HG03045 (cell line): ENCODE measurements at regions not wholly inside any gene's neighbourhood (a gene's known extent, or its start where the extent isn't known, plus 50 kb on each side); places are given as distances from the start of the nearest gene placed in this dataset.

Experiments used
- ATAC-seq: cut with Tn5 transposase; IDR thresholded peaks from one replicate; pipeline ENCODE4 v1.9.1; 2021; ENCODE audit warnings: mild to moderate bottlenecking, moderate library complexity; ENCODE audit not compliant: unreplicated experiment

- ATAC-seq: no peak
These were observed 681.7 kb upstream of the PTBP2 start for GRCh38 chr1:96039910-96040309.

DNA sequence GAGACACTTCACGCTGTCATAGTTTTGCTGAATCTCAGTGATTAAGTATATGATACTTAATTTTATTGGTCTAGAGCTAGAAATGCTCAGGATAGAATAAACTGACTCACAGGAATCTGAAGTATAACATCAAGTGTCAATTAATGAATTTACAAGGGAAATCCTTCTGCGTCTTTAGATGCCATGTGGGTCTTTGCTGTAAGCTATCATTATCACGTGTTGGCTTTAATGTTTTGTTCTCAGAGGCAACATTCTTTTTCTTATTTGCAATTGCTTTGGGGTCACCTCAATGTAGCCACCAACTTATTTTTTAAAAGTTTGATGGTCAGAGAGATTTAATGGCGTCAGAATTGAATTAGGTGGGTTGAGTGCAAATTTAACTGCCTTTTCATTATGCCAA is 680.1 kb upstream of the PTBP2 start:
- no peak for ATAC-seq

DNA sequence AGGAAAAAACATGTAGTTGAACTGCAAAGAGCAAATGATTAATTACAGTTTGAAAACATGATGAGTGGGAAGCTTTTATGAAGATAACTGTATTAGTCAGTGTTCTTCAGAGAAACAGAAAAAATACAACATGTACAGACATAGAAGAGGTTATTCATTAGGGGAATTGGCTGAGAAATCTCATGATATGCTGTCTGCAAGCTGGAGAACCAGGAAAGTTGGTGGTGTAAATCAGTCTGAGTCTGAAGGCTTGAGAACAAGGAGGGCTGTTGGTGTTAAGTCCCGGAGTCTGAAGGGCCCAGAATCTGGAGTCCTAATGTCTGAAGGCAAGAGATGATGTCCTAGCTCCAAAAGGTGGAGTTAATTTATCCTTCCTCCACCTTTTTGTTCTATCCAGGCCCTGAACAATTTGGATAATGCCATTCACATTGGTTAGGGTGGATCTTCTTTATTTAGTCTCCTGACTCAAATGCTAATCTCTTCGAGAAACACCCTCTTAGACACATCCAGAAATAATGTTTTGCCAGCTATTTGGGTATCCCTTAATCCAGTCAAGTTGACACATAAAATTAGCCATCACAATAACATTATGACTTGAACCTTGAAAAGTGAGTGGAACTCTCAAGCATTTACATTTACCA is 672.9 kb upstream of the PTBP2 start:
- ATAC-seq: no peak

GRCh38 chr1:96049759-96050409 is 671.7 kb upstream of the PTBP2 start:
- ATAC-seq: no peak

GRCh38 chr1:96059276-96059675 is 662.3 kb upstream of the PTBP2 start:
- ATAC-seq: no peak

DNA sequence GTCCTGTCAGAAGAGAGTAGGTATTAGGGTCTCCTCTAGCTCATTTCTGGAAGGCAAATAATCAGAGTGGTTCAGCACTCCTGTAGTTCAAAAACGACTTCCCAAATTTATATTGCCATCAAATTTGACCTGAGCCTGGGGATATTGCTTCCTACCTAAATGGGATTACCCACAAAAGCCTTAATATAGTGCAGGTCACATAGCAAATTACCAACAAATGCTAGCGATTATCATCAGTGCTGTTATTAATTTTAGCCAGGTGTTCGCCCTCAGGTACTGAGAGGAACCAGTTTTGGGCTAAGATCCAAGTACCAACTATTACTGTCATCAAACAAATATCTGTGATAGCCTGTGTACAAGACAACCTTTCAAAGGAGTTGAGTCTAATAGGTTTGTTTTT is 661.8 kb upstream of the PTBP2 start:
- no peak for ATAC-seq

DNA sequence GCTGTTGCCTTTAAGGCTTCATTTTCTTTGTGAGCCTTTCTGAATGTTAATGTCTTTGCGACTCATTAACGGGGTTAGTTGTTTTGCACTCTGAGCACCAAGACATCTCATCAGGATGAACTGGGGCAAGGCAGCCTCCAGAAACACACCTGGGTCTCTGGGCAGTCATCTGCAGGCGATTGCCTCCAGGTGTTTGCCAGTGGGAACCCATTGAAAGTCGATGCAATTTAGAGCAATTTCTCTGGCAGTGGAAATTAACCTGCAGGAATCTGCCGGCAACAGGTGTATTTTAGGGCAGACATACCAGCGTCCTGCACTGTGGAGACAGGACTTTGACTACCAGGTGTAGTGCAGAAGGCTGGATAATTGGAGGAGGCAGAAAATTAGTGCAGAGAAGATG is 661.0 kb upstream of the PTBP2 start:
- no peak for ATAC-seq

DNA sequence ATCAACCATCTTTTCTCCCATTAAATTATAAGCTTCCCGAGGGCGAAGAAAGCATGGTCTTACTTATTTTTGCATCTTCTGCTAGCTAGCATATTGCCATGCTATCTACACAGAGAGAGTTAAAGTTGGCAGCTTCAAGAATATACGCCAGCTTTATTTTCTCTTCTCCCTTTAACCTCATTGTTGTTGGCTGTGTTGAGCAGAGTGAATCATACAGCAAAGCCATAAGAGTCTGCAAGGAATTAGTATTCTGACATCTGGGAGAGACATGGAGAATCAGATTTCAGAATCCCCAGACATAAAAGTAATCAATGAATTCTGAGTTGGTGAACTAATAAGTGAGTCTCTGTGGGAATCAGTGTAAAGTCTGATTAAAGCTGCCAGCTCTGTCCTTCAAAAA is 649.6 kb upstream of the PTBP2 start:
- ATAC-seq: no peak

DNA sequence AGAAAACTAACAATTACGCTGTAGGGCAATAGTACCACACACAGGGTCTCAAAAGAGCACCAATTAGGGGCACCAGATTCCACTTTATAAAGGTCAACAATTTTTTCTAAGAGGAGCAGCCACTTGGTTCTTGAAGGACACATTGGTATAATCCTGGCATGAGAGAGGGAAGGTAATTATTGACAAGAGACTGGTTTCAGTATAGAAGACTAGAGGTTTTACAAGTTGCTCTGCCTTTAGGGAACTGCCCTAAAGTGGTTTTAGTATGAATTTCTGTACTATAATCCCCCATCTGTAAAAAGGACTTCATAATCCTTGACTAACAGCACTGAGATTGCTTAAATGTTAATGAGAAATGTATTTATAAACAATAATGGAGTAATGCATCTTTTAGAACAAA is 648.5 kb upstream of the PTBP2 start:
- no peak for ATAC-seq

GRCh38 chr1:96074422-96074821 is 647.2 kb upstream of the PTBP2 start:
- no peak for ATAC-seq

GRCh38 chr1:96074876-96075577 is 646.6 kb upstream of the PTBP2 start:
- ATAC-seq: no peak

DNA sequence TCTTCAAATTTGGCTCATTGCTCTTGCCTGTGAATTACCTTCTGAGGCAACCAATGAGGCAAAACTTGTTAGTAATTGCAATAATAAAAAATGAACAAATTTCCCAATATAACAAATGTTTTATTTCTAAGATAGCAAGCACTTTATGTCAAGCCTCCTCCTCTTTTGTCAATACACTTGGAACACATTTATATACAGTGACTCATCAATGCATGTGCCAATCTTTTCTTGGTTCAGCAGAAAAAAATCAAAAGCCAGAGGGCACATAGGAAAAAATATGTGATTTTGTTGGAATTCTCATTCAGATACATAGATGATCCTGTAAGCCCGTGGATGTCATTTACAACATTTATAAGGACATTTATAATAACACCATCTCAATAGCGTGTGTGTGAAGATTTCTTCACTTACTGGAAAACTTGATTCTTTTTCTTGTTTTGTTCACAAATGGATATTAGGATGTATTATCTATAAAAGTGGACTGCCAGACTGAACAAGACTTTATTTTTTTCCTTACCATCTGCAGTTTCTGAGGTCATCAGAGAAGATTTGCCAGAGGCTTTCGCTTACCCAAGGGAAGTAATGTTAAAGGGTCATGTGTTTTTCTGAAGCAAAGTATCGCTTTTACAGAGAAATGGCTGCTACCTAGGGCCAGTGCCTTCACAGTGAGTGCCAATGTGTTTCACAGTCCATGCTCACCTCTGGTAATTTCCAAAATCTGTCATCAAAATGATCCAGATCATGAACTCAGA is 645.7 kb upstream of the PTBP2 start:
- ATAC-seq: no peak

GRCh38 chr1:96076589-96076988 is 645.0 kb upstream of the PTBP2 start:
- ATAC-seq: no peak

DNA sequence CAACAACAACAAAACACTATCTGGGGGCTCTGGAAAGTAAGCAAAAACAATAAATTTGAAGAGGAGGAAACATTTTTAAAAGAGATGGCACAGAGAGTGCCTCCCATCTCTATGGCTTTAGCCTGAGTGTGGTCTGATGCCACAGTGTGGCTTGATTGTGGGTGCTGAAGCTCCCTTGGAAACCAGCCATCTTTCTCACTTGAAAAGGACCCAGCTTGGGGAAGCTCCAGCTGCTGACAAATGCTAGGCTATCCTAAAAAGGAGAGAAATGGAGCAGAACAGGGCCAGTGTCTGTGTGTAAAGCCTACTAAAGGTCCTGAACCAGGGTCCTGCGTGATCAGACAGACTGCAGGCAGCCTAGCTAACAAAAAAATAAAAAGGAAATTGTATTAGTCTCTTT is 642.0 kb upstream of the PTBP2 start:
- no peak for ATAC-seq

GRCh38 chr1:96080925-96081324 is 640.7 kb upstream of the PTBP2 start:
- ATAC-seq: no peak

GRCh38 chr1:96087719-96088118 is 633.9 kb upstream of the PTBP2 start:
- no peak for ATAC-seq

DNA sequence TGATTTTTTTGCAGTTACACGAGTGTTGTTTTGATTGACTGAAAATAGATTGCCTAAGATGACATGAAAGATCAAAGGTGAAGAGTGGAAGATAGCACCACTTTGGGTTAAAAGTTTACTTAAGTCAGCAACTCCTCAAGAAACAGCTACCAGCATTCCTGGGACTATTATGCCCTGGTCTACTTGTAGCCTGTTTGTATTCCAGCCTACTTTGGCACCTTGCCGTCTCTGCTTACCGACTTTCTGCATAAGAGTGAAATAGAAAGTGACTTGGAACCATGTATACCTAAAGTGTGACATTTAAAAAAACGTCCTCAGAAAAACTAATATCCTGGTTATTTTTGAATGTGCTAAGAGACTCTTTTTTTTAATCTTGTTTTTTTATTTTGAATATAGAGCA is 631.5 kb upstream of the PTBP2 start:
- no peak for ATAC-seq

GRCh38 chr1:96095849-96096612 is 625.6 kb upstream of the PTBP2 start:
- no peak for ATAC-seq

- ATAC-seq: no peak
These were observed 624.8 kb upstream of the PTBP2 start for GRCh38 chr1:96096613-96097321.

DNA sequence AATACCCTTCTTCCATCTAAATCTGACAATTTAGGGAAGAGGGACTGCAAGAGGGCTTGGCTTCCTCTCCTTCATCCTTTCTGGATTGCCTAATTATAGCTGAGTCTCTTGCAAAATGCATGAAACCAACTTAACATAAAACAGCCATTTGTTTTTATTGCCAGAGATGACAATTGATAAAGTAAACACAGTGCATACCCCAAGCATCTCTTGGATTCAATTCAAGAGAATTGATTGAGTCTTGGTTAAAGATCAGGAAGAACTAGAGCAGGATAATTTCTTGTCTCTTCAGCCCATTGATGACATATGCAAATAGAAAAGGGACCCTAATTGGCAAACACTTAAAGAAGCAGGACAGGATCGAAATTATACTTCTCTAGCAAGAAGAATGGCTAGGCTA is 617.1 kb upstream of the PTBP2 start:
- no peak for ATAC-seq
